SK-N-SH treated with all-trans-retinoic acid at 6 μM for 48 hours (cell line): ENCODE measurements at regions not wholly inside any gene's neighbourhood (a gene's known extent, or its start where the extent isn't known, plus 50 kb on each side); places are given as distances from the start of the nearest gene placed in this dataset.

Experiments used
- ISL1 ChIP-seq: fragments of 250-450 bp; sonication (Bioruptor Pico); IDR thresholded peaks from 2 replicates; pipeline ENCODE4 v2.1.2; 2022; ENCODE audit warnings: mild to moderate bottlenecking, moderate library complexity
- PATZ1 ChIP-seq: fragments of 250-450 bp; sonication (Bioruptor Pico); IDR thresholded peaks from 2 replicates; pipeline ENCODE4 v1.8.0; 2020; ENCODE audit warnings: mild to moderate bottlenecking, moderate library complexity, borderline replicate concordance
- RARB ChIP-seq: fragments of 250-450 bp; sonication (Bioruptor Pico); IDR thresholded peaks from 2 replicates; pipeline ENCODE4 v1.8.0; 2021; ENCODE audit warnings: mild to moderate bottlenecking, moderate library complexity
- TCF4 ChIP-seq: fragments of 250-450 bp; sonication (Bioruptor Pico); IDR thresholded peaks from 2 replicates; pipeline ENCODE4 v1.8.0; 2021; ENCODE audit warnings: mild to moderate bottlenecking, moderate library complexity, borderline replicate concordance
- ZNF565 ChIP-seq: fragments of 450-650 bp; formaldehyde crosslinking; conservative IDR thresholded peaks from 2 replicates; pipeline ENCODE4 v1.5.0; 2020; ENCODE audit warnings: low read depth, mild to moderate bottlenecking, moderate library complexity

DNA sequence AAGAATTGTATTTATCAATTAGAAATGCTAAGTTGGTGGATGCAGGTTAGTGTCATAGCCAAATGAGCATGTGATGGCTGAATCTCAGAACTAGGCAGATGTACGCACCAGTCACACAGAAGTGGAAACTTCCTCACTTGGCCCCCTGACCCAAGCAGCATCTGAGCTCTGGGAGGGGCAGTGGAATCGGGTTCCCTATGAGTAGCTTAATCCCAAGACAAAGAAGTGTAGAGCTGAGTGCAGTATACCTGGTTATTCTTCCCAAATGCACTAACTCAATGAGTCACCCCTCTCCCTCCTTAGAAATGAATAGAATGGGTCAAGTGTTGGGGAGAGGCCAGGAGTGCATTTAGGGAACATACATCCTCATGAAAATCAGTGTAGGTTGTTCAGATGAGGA lies 224.6 kb downstream of the FAT3 start:
- TF ChIP-seq ISL1 (CRISPR knock-in tag) (no peak), ZNF565 (no peak), RARB (CRISPR knock-in tag) (no peak), PATZ1 (CRISPR knock-in tag) (no peak), TCF4 (CRISPR knock-in tag) (no peak)
